ENCODE measurements at regions not wholly inside any gene's neighbourhood (a gene's known extent, or its start where the extent isn't known, plus 50 kb on each side); places are given as distances from the start of the nearest gene placed in this dataset.

DNA sequence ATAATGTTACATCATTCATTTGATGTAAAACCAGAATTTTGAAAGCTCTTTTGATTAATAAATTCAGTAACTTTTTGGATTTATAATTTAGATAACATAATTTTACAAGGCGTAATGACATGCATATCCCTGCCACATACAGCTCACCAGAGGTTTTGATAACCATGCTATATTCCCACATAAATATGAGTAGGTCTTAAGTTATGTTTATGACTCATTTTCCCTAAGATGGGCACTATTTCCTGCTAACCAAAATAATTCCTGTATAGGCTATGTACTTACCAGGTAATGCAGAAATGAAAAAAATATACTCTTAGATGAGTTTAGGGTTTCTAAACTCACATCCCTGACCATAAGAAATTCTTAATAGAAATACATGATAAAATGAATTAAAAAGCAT lies 93.9 kb upstream of the EDIL3 start:
- TF ChIP-seq, protein P1, sequence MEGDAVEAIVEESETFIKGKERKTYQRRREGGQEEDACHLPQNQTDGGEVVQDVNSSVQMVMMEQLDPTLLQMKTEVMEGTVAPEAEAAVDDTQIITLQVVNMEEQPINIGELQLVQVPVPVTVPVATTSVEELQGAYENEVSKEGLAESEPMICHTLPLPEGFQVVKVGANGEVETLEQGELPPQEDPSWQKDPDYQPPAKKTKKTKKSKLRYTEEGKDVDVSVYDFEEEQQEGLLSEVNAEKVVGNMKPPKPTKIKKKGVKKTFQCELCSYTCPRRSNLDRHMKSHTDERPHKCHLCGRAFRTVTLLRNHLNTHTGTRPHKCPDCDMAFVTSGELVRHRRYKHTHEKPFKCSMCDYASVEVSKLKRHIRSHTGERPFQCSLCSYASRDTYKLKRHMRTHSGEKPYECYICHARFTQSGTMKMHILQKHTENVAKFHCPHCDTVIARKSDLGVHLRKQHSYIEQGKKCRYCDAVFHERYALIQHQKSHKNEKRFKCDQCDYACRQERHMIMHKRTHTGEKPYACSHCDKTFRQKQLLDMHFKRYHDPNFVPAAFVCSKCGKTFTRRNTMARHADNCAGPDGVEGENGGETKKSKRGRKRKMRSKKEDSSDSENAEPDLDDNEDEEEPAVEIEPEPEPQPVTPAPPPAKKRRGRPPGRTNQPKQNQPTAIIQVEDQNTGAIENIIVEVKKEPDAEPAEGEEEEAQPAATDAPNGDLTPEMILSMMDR (IDR thresholded peaks at IDR 0.05; ENCODE audit: borderline replicate concordance, extremely low read depth, low read length, poor library complexity, severe bottlenecking): no peak
- no peak for TF ChIP-seq EZH2 (IDR thresholded peaks at IDR 0.05; ENCODE audit: borderline replicate concordance, low read depth, low read length, severe bottlenecking)

All from DND-41 (cell line).